A549 (cell line): ENCODE measurements at regions not wholly inside any gene's neighbourhood (a gene's known extent, or its start where the extent isn't known, plus 50 kb on each side); places are given as distances from the start of the nearest gene placed in this dataset.
A peak's percentile ranks its signal among the peaks of the same experiment; 100 is the strongest.

ENCODE experiments used
- ATAC-seq, 2 experiments: fragments of 200-7000 bp in 1 of 2; fragments of >200 bp in 1 of 2; cut with Nextera tagmentation in 1 of 2; cut with Tn5 transposase in 1 of 2; 3 replicates each; pipeline versions ENCODE4 v1.8.0 to v1.9.1; 2018 to 2020; ENCODE audit warnings: mild to moderate bottlenecking in 1 of 2, moderate library complexity in 1 of 2
- CTCF ChIA-PET: fragments of 300-600 bp; sonication (Branson Sonifier 250); formaldehyde crosslinking; extraction: SDS; loops from one replicate; lab custom pipeline; 2021; ENCODE audit warnings: antibody characterized with exemption, inconsistent platforms; lab: Yijun Ruan, JAX
- POLR2A ChIA-PET: fragments of 350-600 bp; formaldehyde crosslinking; extraction: SDS; loops from one replicate; lab custom pipeline; 2021; ENCODE audit warnings: antibody characterized with exemption, inconsistent platforms; lab: Yijun Ruan, JAX
- DNase-seq, 2 experiments: peaks; one replicate each; pipeline versions ENCODE4 v3.0.0 to v3.0.0-alpha.2; 2011 to 2016; ENCODE audit warnings: low read depth in 1 of 2, low spot score in 1 of 2
- FAIRE-seq: peaks from 2 replicates; lab custom pipeline; 2011; peaks lifted over from hg19 to GRCh38; lab: Jason Lieb, UNC
- H3K27ac ChIP-seq, 2 experiments: fragments of >200 bp; sonication (Bioruptor Twin); formaldehyde crosslinking; 3 replicates each; pipeline ENCODE4 v1.5.1; 2016 to 2017
- H3K4me1 ChIP-seq: fragments of >200 bp; sonication (Bioruptor Twin); formaldehyde crosslinking; 3 replicates; pipeline ENCODE4 v1.6.1; 2016
- H3K4me2 ChIP-seq: fragments of >200 bp; sonication (Bioruptor Twin); formaldehyde crosslinking; 3 replicates; pipeline ENCODE4 v1.6.1; 2016
- H3K4me3 ChIP-seq: fragments of >200 bp; sonication (Bioruptor Twin); formaldehyde crosslinking; 3 replicates; pipeline ENCODE4 v1.5.1; 2016
- H3K9me3 ChIP-seq: fragments of >200 bp; sonication (Bioruptor Twin); formaldehyde crosslinking; 3 replicates; pipeline ENCODE4 v1.6.1; 2016
- BHLHE40 ChIP-seq: IDR thresholded peaks from 2 replicates; pipeline ENCODE4 v1.6.1; 2012; ENCODE audit warnings: low read depth, low read length, inconsistent platforms
- CTCF ChIP-seq: fragments of >200 bp; sonication (Bioruptor Twin); formaldehyde crosslinking; IDR thresholded peaks from 3 replicates; pipeline ENCODE4 v1.5.1; 2016
- EHF ChIP-seq: fragments of 250-450 bp; sonication (Bioruptor Pico); IDR thresholded peaks from 2 replicates; pipeline ENCODE4 v1.5.0; 2020; ENCODE audit warnings: mild to moderate bottlenecking
- ELK1 ChIP-seq: fragments of 150-350 bp; IDR thresholded peaks from 2 replicates; pipeline ENCODE4 v1.6.1; 2014; ENCODE audit warnings: low read depth, mild to moderate bottlenecking, low read length
- EP300 ChIP-seq, 2 experiments: fragments of >200 bp; sonication (Bioruptor Twin); formaldehyde crosslinking; IDR thresholded peaks; 2 replicates in 1 of 2; 3 replicates in 1 of 2; pipeline ENCODE4 v1.6.1; 2016 to 2017
- HES2 ChIP-seq: fragments of >200 bp; sonication (Bioruptor Twin); formaldehyde crosslinking; IDR thresholded peaks from 2 replicates; pipeline ENCODE4 v1.6.1; 2016
- HMGXB4 ChIP-seq: fragments of 250-450 bp; sonication (Bioruptor Pico); IDR thresholded peaks from 2 replicates; pipeline ENCODE4 v1.5.0; 2021; ENCODE audit warnings: mild to moderate bottlenecking, moderate library complexity, borderline replicate concordance
- HOXB13 ChIP-seq: fragments of 250-450 bp; sonication (Bioruptor Pico); IDR thresholded peaks from 2 replicates; pipeline ENCODE4 v1.5.0; 2020; ENCODE audit warnings: low read depth, mild to moderate bottlenecking, moderate library complexity
- HOXB5 ChIP-seq: fragments of 250-450 bp; sonication (Bioruptor Pico); IDR thresholded peaks from 2 replicates; pipeline ENCODE4 v1.5.0; 2020; ENCODE audit warnings: mild to moderate bottlenecking, moderate library complexity
- KDM5A ChIP-seq: fragments of 200-600 bp; sonication (generic); IDR thresholded peaks from 2 replicates; pipeline ENCODE4 v1.6.1; 2016; ENCODE audit warnings: antibody characterized with exemption, mild to moderate bottlenecking
- MAFK ChIP-seq: fragments of 450-650 bp; IDR thresholded peaks from 2 replicates; pipeline ENCODE4 v1.6.1; 2014; ENCODE audit not compliant: partially characterized antibody
- NFE2L2 ChIP-seq: fragments of 150-350 bp; conservative IDR thresholded peaks from 2 replicates; pipeline ENCODE4 v1.6.1; 2014; ENCODE audit warnings: low read length
- PBX3 ChIP-seq: IDR thresholded peaks from 2 replicates; pipeline ENCODE4 v1.6.1; 2012
- RAD21 ChIP-seq, 2 experiments: fragments of >200 bp in 1 of 2; sonication (Bioruptor Twin) in 1 of 2; formaldehyde crosslinking in 1 of 2; IDR thresholded peaks in 1 of 2; conservative IDR thresholded peaks in 1 of 2; 2 replicates in 1 of 2; 3 replicates in 1 of 2; pipeline ENCODE4 v1.6.1; 2012 to 2018; ENCODE audit warnings: inconsistent platforms in 1 of 2
- RARB ChIP-seq: fragments of 250-450 bp; sonication (Bioruptor Pico); IDR thresholded peaks from 2 replicates; pipeline ENCODE4 v1.8.0; 2021; ENCODE audit warnings: mild to moderate bottlenecking, moderate library complexity
- RNF2 ChIP-seq: fragments of 200-600 bp; sonication (generic); IDR thresholded peaks from 2 replicates; pipeline ENCODE4 v1.6.1; 2016; ENCODE audit warnings: low read depth, mild to moderate bottlenecking, antibody characterized with exemption, moderate library complexity, borderline replicate concordance
- SMC3 ChIP-seq: fragments of >200 bp; sonication (Bioruptor Twin); formaldehyde crosslinking; IDR thresholded peaks from 3 replicates; pipeline ENCODE4 v1.6.1; 2018; ENCODE audit warnings: inconsistent platforms
- ZC3H11A ChIP-seq: fragments of 450-650 bp; IDR thresholded peaks from 2 replicates; pipeline ENCODE4 v1.6.1; 2014; ENCODE audit warnings: antibody characterized with exemption, mild to moderate bottlenecking
- WGBS: methylation state at CpG from one replicate; pipeline ENCODE4 v1.1.6; 2017; ENCODE audit errors: missing lambda C conversion rate; 5-methylcytosine and 5-hydroxymethylcytosine counted together

GRCh38 chr4:82284858-82285805 lies 88.7 kb downstream of the HNRNPD start:
- H3K4me2 ChIP-seq = peak overlapping the region; percentile 92
- POLR2A ChIA-PET = interaction anchor here (1.3 to 1.4 kb wide), 2 partner anchors 89 to 144 kb away, joined by 4 to 11 read pairs; partner anchors contain the start of gene HNRNPD
- TF ChIP-seq SMC3 (peak; percentile 26; the same call in 2 of the 3 replicates), HES2 (no peak), PBX3 (peak; percentile 69; the same call in 1 of the 2 replicates), RAD21 (conservative IDR thresholded peaks at IDR 0.05 in 1 of 2, IDR thresholded peaks at IDR 0.05 in 1 of 2) (peak in 1 of 2 experiments; percentile 36; a peak in 3 of 5 replicates), EP300 (IDR thresholded peaks at IDR 0.05) (no peak), ZC3H11A (no peak), BHLHE40 (0 out of 2 replicates have a peak, but pooled peaks have one; percentile 2), CTCF (peak; percentile 68), RARB (CRISPR knock-in tag) (no peak)
- TF ChIP-seq, all 56 proteins: peak for 5
- ATAC-seq (peak; percentile 98 to 100), DNase-seq (peak; percentile 85 to 98), FAIRE-seq (no peak)
- Histone ChIP-seq H3K27ac (peak overlapping the region in 1 of 2 experiments; percentile 20; a peak in 2 of 6 replicates), H3K4me3 (peak overlapping the region; percentile 43), H3K4me1 (0 out of 3 replicates have a peak, but pooled peaks cover 4% of the 10 kb centered on the region), H3K9me3 (no peaks in the 10 kb centered on the region)
- 2% methylated on average over 23 of the region's 61 CpGs for WGBS
- CTCF ChIA-PET = interaction anchor here (1.1 to 4.8 kb wide), 5 partner anchors 10 to 818 kb away, joined by 3 to 20 read pairs (median 4); no protein-coding TSS in a partner anchor

- CTCF ChIA-PET = interaction anchor here (0.6 to 4.8 kb wide), 6 partner anchors 9 to 831 kb away, joined by 3 to 20 read pairs (median 4); no protein-coding TSS in a partner anchor
- POLR2A ChIA-PET = interaction anchor here (1.3 to 1.4 kb wide), 2 partner anchors 90 to 145 kb away, joined by 4 to 11 read pairs; partner anchors contain the start of gene HNRNPD
- 0 out of 3 replicates have a peak, but pooled peaks cover 4% of the 10 kb centered on the region for H3K4me1 ChIP-seq
- ATAC-seq = peak in 1 of 2 experiments; percentile 18; a peak in 1 of 6 replicates
- peak overlapping the region; percentile 43 for H3K4me3 ChIP-seq
- FAIRE-seq = no peak
- no peak for TF ChIP-seq NFE2L2
- no peak for TF ChIP-seq BHLHE40
- TF ChIP-seq RNF2 = 0 out of 2 replicates have a peak, but pooled peaks have one; percentile 45
- no peak for TF ChIP-seq HOXB13
- no peak for DNase-seq
- no peaks in the 10 kb centered on the region for H3K9me3 ChIP-seq
- no peak overlapping the region for H3K27ac ChIP-seq
- WGBS = 2% methylated on average over 9 of the region's 9 CpGs
- peak overlapping the region; percentile 92 for H3K4me2 ChIP-seq
These were observed 89.3 kb downstream of the HNRNPD start for GRCh38 chr4:82284475-82284857.

GRCh38 chr4:82282875-82283274 lies 90.9 kb downstream of the HNRNPD start:
- ATAC-seq (no peak), DNase-seq (no peak), FAIRE-seq (no peak)
- Histone ChIP-seq H3K4me1 (0 out of 3 replicates have a peak, but pooled peaks cover 4% of the 10 kb centered on the region), H3K27ac (no peak overlapping the region), H3K4me3 (no peak overlapping the region), H3K4me2 (no peak overlapping the region), H3K9me3 (no peaks in the 10 kb centered on the region)
- TF ChIP-seq SMC3 (no peak), CTCF (no peak), ELK1 (no peak), KDM5A (no peak), HOXB5 (no peak), MAFK (no peak), HMGXB4 (CRISPR knock-in tag) (no peak), EHF (no peak)
- ChIA-PET POLR2A (no interaction called here), CTCF (interaction anchor here (1.2 to 4.8 kb wide), 3 partner anchors 9 to 815 kb away, joined by 4 to 20 read pairs (median 7); no protein-coding TSS in a partner anchor)
- WGBS = 17% methylated on average over 2 of the region's 2 CpGs
